Epithelial cell of prostate (primary cell): ENCODE measurements at regions not wholly inside any gene's neighbourhood (a gene's known extent, or its start where the extent isn't known, plus 50 kb on each side); places are given as distances from the start of the nearest gene placed in this dataset.
"Not testable (repeated sequence)": the region's sequence is repeated elsewhere in the genome, so short reads cannot be mapped to it uniquely, and the experiment has no call there.

Experiments
- DNase-seq: peaks from one replicate; pipeline ENCODE4 v3.0.0-alpha.2; 2011; ENCODE audit warnings: low read depth, low spot score
- H3K27ac ChIP-seq: fragments of 450-650 bp; 2 replicates; pipeline ENCODE4 v1.5.1; 2017; ENCODE audit warnings: mild to moderate bottlenecking

GRCh38 chr15:39510001-39510701 is 70.7 kb upstream of the THBS1 start:
- no peak for DNase-seq
- no peak overlapping the region for H3K27ac ChIP-seq

DNA sequence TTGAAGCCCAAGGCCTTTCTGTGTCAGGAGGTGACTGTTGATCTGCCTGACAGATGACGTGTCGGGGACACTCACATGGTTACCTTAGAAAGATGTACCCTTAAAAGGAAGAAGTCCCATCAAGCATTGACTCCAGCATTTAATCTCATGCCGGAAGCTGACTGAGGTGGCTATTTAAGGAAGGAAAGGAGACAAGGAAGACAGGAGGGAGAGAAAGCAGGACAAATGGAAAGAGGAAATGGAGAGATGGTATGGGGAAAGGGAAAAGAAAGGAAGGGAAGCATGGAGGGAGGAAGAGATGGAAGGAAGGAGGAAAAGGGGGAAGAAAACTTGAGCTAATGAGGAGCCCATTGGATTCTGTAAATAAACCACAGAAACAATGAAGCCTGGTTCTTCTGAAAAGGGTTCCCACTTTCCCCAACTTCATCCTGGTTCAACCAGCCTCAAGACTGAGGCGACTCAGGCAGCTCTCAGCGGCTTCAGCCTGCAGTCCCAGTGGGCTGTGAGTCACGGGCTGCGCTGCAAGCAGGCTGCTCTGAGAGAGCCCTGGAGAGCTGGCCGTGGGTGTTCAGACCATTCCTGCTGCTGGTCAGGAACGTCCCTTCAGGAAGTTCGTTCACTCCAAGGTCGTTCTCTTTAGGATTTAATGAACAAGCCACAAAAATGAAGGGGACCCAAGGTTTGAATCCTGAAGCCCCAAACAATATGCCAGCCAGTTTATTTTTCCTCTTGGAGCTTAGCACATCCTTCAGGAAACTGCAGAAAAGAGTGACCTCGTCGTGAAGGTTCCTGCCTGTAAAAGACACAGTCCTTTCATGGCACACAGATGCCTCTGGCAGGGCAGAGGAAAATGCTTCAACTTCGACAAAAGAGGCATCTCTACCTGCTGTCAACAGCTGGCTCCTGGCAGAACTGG is 69.6 kb upstream of the THBS1 start:
- no peak for DNase-seq

DNA sequence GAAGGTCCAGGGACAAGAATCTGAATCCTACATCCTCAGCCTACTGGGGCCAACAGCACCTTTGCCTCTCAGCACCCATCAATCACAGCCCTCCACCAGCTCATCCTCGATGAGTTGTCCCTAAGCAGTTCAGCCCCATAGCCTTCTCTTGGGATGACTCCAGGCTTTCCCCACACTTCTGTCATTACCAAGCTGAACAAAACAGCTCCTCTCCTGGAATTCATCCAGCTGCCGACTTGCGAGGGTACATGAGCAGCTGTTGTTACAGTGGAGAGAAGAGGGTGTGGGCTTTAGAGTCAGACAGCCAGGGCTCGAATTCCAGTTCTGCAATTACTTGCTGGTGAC is 69.0 kb upstream of the THBS1 start:
- no peak overlapping the region for H3K27ac ChIP-seq
- no peak for DNase-seq

More for the DNA sequence above, 69.6 kb upstream of the THBS1 start:
- no peak overlapping the region for H3K27ac ChIP-seq

- DNase-seq = no peak
- no peak overlapping the region for H3K27ac ChIP-seq
Measured at GRCh38 chr15:39512643-39513042, 68.2 kb upstream of the THBS1 start.

DNA sequence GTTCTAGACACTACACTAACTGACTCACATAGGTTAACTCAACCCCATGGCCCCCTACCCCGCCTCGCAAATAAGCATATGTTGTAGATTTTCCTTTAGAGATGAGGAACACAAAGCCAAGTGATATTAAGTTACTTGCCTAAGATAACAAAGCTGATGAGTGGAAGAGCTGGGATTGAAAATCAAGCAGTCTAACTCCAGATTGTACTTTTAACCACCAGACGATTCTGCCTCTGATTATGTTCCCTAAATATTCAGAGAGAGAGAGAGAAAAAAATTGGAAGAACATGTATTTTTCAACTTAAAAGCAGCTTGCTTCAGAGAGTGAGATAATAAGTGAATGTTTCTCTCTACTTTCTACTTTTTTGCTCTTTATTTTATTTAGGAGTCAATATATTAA is 66.9 kb upstream of the THBS1 start:
- H3K27ac ChIP-seq = no peak overlapping the region
- no peak for DNase-seq

GRCh38 chr15:39514933-39515332 is 65.9 kb upstream of the THBS1 start:
- DNase-seq = no peak
- H3K27ac ChIP-seq = no peak overlapping the region

DNA sequence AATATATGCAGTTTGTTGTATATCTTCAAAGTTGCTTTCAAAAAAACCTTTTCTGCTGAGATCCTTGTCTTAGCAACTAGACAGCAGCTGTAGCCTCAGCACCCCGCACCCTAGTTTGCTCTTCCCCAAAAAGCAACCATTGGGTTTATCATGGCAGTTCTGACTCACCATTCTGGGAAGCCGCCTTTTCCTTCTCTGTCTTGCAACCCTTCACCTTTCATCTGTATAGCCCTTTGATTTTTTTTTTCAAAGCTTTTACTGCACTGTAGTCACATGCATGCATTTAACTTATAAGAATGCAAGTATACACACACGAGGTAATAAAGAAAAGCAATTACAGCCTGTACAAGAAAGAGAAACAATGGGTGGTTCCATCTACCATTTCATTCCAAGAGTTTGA is 65.1 kb upstream of the THBS1 start:
- no peak for DNase-seq

GRCh38 chr15:39517122-39517855 is 63.6 kb upstream of the THBS1 start:
- DNase-seq = no peak
- no peak overlapping the region for H3K27ac ChIP-seq

More for the DNA sequence above, 65.1 kb upstream of the THBS1 start:
- H3K27ac ChIP-seq = no peak overlapping the region

DNA sequence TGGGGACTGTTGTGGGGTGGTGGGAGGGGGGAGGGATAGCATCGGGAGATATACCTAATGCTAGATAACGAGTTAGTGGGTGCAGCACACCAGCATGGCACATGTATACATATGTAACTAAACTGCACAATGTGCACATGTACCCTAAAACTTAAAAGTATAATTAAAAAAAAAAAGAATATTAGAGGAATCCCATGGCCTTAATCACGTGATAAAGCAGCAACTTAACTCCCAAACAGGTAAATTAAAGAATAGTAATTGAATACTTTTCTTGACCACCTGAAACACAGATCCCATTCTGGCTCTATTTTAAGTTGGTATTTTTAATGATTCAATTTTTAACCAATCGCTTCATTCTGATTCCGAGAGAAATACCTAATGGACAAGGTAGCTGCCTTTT is 56.9 kb upstream of the THBS1 start:
- H3K27ac ChIP-seq, DNase-seq: not testable (repeated sequence)

DNA sequence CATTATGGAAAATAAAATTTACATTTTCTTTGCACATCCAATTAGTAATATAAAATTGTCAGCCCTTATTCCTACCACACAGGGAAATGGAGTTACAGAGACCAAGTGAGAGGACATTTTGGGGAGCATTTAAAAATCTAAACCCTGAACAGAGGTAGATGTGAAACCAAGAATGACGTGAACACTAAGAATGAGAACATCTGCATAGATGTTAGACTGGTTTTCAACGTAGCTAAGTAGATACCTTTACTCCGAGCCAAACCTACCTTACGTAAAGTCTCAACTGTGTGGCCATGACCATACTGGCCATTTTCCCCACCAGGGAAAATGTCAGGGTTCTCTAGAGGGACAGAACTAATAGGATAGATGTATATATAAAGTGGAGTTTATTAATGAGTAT is 51.4 kb upstream of the THBS1 start:
- no peak for DNase-seq
- H3K27ac ChIP-seq = no peak overlapping the region

DNA sequence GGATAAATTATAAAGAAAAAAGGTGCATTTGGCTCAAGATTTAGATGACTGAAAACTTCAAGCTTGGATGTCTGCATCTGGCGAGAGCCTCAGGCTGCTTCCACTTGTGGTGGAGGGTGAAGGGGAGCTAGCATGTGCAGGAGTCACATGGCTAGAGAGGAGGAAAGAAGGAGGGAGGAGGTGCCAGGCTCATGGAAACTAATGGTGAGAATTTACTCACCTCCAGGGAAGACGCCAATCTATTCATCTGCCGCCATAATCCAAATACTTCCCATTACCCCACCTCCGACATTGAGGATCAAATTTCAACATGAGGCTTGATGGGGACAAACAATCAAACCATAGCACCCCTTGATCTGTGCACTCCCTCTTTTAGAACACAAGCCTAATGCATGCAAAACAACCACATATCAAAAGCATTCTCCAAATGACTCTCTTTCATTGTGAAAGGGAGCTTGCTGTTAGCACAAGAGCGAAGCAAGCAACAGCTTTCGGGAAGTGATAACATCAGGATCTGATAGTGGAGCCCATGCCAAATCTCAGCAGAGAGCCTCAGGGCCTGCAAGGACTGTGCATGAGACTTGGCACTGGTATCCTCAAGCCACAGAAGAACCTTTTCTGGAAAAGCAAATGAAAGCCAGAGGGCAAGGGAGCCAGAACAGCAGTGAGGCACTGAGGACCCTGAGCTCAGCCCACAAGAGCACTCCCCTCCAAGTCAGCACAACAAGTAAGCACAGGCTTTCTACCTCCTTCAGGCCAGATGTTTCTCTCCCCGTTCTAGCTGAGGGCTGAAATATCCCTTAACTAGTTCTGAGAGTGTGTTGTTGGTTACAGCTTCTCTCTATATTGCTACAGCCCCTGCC is 50.2 kb upstream of the THBS1 start:
- no peak for DNase-seq
- H3K27ac ChIP-seq = no peak overlapping the region
